ENCODE measurements at regions not wholly inside any gene's neighbourhood (a gene's known extent, or its start where the extent isn't known, plus 50 kb on each side); places are given as distances from the start of the nearest gene placed in this dataset.

GRCh38 chr18:23341383-23341782, 111.7 kb upstream of the RIOK3 start:
- POLR2A ChIA-PET (ENCODE audit: unreplicated experiment), result no interaction called here
- dilution Hi-C loops (cut with HindIII; ENCODE audit: low sequenced_read_pairs, unreplicated experiment), result no loop called here
- H3K27me3 ChIP-seq (ENCODE audit: control insufficient read depth, insufficient read depth, low read length), result no peaks in the 10 kb centered on the region
- ATAC-seq (ENCODE audit: low read depth) (no peak), DNase-seq (peak; percentile 28)
- no peak overlapping the region for H2BK120ac ChIP-seq (ENCODE audit: low read depth, low read length)
- no peak overlapping the region for H2BK5ac ChIP-seq (ENCODE audit: low read depth, low read length, poor library complexity, severe bottlenecking)
- no peak overlapping the region for H3K4ac ChIP-seq (ENCODE audit: low read depth, low read length)
- no peak overlapping the region for H2AK9ac ChIP-seq (replicated peaks; ENCODE audit: low read depth, low read length, poor library complexity)
- H2BK20ac ChIP-seq (ENCODE audit: low read depth, low read length), result no peak overlapping the region
- H3K79me1 ChIP-seq (ENCODE audit: low read depth in 1 of 2, low read length in 2 of 2), result no peaks in the 10 kb centered on the region
- H3K18ac ChIP-seq (ENCODE audit: low read depth, low read length), result no peak overlapping the region
- H4K8ac ChIP-seq (ENCODE audit: low read depth in 2 of 2, low read length in 2 of 2), result no peak overlapping the region
- no peaks in the 10 kb centered on the region for H3K36me3 ChIP-seq (ENCODE audit: control insufficient read depth, insufficient read depth, low read length)
- no peak overlapping the region for H4K5ac ChIP-seq (ENCODE audit: low read depth, low read length)
- H3K4me1 ChIP-seq (ENCODE audit: control insufficient read depth, insufficient read depth, low read length), result peaks cover 7% of the 10 kb centered on the region
- no peak overlapping the region for H3K4me3 ChIP-seq (ENCODE audit: insufficient read depth, low read depth, low read length)
- H3K9me1 ChIP-seq (ENCODE audit: insufficient read depth, low read length), result peaks cover 3% of the 10 kb centered on the region; the same call in 1 of the 2 replicates
- CTCF ChIA-PET, result no interaction called here
- no peak overlapping the region for H3K14ac ChIP-seq (replicated peaks; ENCODE audit: low read depth, low read length)
- H3K56ac ChIP-seq (ENCODE audit: extremely low read depth, insufficient read depth, low read length), result no peak overlapping the region
- intact Hi-C loops (cut with micrococcal nuclease), result no loop called here
- TF ChIP-seq USF2 (IDR thresholded peaks at IDR 0.05; ENCODE audit: low read depth, low read length) (no peak), BHLHE40 (IDR thresholded peaks at IDR 0.05; ENCODE audit: low read depth, low read length) (no peak), NFE2L2 (IDR thresholded peaks at IDR 0.05; ENCODE audit: low read depth, low read length) (no peak), MAZ (IDR thresholded peaks at IDR 0.05; ENCODE audit: borderline replicate concordance, low read depth, low read length) (no peak), POLR2A (IDR thresholded peaks at IDR 0.05; ENCODE audit: low read depth, low read length) (no peak), CTCF (conservative IDR thresholded peaks at IDR 0.05; ENCODE audit: low read depth, low read length) (no peak), MXI1 (IDR thresholded peaks at IDR 0.05; ENCODE audit: borderline replicate concordance, low read depth, low read length) (no peak), ELK1 (IDR thresholded peaks at IDR 0.05; ENCODE audit: borderline replicate concordance, low read depth, low read length) (no peak), SMC3 (IDR thresholded peaks at IDR 0.05; ENCODE audit: low read depth, low read length) (no peak), RFX5 (IDR thresholded peaks at IDR 0.05; ENCODE audit: low read depth, low read length) (no peak)
- no peak overlapping the region for H3K9ac ChIP-seq (ENCODE audit: low read depth, low read length)
- no peaks in the 10 kb centered on the region for H3K9me3 ChIP-seq (ENCODE audit: control insufficient read depth, insufficient read depth, low read length)
- H2BK15ac ChIP-seq (ENCODE audit: low read depth, low read length), result no peak overlapping the region
- no TSS peak for BruUV-seq (replicated peaks)
- H4K20me1 ChIP-seq (ENCODE audit: insufficient read depth, low read length), result no peaks in the 10 kb centered on the region
- H4K91ac ChIP-seq (ENCODE audit: insufficient read depth, low read depth, low read length), result no peak overlapping the region
- H2AK5ac ChIP-seq (ENCODE audit: low read depth, low read length), result no peak overlapping the region
- WGBS, 2 experiments (ENCODE audit: extremely low coverage in 2 of 2, insufficient read length in 1 of 2), result 100% methylated on average over 1 of the region's 9 CpGs; no CpG with 5 or more reads in 1 of the 2 experiments
- H2AFZ ChIP-seq (replicated peaks; ENCODE audit: low read length, poor library complexity), result no peak overlapping the region
- H3K4me2 ChIP-seq (ENCODE audit: low read depth, low read length), result no peak overlapping the region
- H3K27ac ChIP-seq (ENCODE audit: insufficient read depth, low read length), result no peak overlapping the region
- in situ Hi-C loops (cut with MboI; ENCODE audit: low sequenced_read_pairs), result no loop called here
- no peak overlapping the region for H3K23ac ChIP-seq (ENCODE audit: low read depth, low read length)

All from IMR-90 (cell line).